Fibroblast of the aortic adventitia (primary cell): ENCODE measurements at regions not wholly inside any gene's neighbourhood (a gene's known extent, or its start where the extent isn't known, plus 50 kb on each side); places are given as distances from the start of the nearest gene placed in this dataset.
A peak's percentile ranks its signal among the peaks of the same experiment; 100 is the strongest.

Source experiments
- DNase-seq: peaks from one replicate; pipeline ENCODE4 v3.0.0-alpha.2; 2010; ENCODE audit warnings: low read depth
- H3K4me3 ChIP-seq: 2 replicates; pipeline ENCODE4 v1.5.1; 2011; ENCODE audit warnings: low read depth, mild to moderate bottlenecking, control low read depth, low read length, moderate library complexity
- CTCF ChIP-seq: IDR thresholded peaks from 2 replicates; pipeline ENCODE4 v1.5.1; 2011; ENCODE audit warnings: mild to moderate bottlenecking, low read length, control low read depth, inconsistent platforms; ENCODE audit not compliant: insufficient read depth

DNA sequence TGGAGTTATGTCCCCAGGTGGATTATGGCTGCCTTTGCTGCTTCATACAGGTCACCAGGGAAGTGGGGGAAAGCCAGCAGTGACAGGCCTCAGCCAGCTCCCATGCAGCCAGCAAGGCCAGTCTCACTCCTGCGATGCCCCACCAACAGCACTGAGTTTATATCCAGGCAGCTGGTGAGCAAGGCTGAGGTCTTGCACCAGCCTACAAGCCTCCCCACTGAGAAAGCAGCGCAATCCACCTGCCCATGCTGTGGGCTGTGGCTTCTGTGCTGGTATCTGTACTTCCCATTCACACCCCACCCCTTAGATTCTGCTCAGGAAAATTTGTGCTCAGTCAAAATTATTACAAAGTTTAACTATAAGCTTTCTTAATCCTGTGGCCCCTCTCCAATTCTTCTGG lies 153.5 kb downstream of the HHIP start:
- TF ChIP-seq CTCF = no peak
- no peak overlapping the region for H3K4me3 ChIP-seq
- no peak for DNase-seq

- TF ChIP-seq CTCF = no peak
- no peak for DNase-seq
- no peak overlapping the region for H3K4me3 ChIP-seq
Observed at GRCh38 chr4:144801731-144802130, 155.8 kb downstream of the HHIP start.

DNA sequence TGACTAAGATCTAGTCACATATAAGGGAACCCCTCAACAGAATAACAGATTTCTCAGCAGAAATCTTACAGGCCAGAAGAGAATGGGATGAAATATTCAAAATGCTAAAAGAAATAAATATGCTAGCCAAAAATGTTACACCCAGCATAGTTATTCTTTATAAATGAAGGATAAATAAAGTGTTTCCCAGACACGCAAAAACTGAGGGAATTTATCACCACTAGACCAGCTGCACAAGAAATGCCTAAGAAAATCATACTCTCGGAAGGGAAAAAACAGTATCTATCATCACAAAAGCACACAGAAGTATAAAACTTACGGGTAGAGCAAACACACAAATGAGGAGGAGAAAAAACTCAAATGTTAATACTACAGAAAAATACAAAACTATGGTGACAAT lies 162.1 kb downstream of the HHIP start:
- no peak overlapping the region for H3K4me3 ChIP-seq
- TF ChIP-seq CTCF = no peak
- no peak for DNase-seq

DNA sequence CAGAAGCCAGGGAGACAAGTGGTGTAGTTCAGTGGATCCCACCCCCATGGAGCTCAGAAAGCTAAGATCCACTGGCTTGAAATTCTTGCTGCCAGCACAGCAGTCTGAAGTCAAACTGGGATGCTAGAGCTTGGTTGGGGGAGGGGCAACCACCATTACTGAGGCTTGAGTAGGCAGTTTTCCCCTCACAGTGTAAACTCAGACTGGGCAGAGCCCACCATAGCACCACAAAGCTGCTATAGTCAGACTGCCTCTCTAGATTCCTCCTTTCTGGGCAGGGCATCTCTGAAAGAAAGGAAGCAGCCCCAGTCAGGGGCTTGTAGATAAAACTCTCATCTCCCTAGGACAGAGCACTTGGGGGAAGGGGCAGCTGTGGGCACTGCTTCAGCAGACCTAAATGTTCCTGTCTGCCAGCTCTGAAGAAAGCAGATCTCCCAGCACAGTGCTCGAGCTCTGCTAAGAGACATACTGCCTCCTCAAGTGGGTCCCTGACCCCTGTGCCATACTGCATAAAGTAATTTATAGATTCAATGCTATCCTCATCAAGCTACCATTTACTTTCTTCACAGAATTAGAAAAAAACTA lies 163.2 kb downstream of the HHIP start:
- TF ChIP-seq CTCF = no peak
- DNase-seq = no peak

GRCh38 chr4:144816668-144817067 lies 170.7 kb downstream of the HHIP start:
- no peak for TF ChIP-seq CTCF
- DNase-seq = no peak
- H3K4me3 ChIP-seq = no peak overlapping the region

More for the DNA sequence above, 163.2 kb downstream of the HHIP start:
- no peak overlapping the region for H3K4me3 ChIP-seq

DNA sequence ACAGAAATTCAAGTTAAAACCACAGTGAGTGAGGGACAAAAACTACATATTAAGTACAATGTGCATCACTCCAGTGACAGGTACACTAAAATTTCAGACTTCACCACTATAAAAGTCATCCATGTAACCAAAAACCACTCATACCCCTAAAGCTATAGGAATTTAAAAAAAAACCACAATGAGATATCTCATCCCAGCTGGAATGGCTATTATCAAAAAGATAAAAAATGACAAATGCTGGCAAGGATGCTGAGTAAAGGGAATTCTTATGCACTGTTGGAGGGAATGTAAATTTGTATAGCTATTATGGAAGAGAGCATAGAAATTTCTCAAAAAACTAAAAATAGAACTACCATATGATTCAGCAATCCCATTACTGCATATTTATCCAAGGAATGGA lies 171.1 kb downstream of the HHIP start:
- H3K4me3 ChIP-seq = no peak overlapping the region
- TF ChIP-seq CTCF = no peak
- DNase-seq = peak; percentile 18

DNA sequence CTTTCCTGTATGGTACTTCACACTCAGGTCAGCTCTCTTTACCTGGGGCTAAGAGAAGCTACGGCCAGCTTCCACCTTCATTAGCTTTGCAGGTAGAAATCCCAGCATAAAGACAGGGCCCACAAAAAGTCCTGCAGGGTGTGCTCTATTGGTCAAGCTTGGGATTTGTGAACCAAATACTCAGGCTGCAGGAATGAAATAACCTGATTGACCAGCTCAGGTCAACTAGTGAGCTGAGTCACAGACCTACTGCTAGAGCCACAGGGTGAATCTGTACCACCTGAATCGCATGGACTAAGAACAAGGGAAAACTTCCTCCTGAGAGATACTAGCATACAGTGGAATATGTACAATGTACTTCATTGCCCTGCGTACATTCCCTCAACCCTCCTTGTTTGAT lies 172.2 kb downstream of the HHIP start:
- TF ChIP-seq CTCF = no peak
- DNase-seq = no peak
- no peak overlapping the region for H3K4me3 ChIP-seq
